ENCODE measurements at regions not wholly inside any gene's neighbourhood (a gene's known extent, or its start where the extent isn't known, plus 50 kb on each side); places are given as distances from the start of the nearest gene placed in this dataset.

DNA sequence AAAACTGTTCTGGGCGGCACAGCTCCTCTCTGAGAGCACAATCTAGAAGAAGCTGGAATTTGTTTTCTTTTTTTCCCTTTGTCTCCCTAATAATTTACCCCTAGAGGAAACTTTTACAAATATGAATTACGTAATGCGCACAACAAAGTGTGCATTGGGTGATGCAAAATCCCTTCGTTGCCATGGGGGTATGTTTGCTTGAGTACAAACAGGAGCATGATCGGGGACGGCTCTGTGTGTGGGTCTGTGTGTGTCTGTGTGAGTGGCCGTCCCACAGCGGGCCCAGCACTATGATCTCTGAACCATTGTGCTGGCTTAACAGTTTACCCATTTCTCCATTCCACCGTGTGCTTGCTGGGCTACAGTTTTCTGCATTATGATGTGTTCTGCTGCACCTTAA lies 278.2 kb downstream of the CDC5L start:
- H3K4me3 ChIP-seq (ENCODE audit: low read depth, low read length), result no peak overlapping the region
- no peak for TF ChIP-seq CTCF (IDR thresholded peaks at IDR 0.05; ENCODE audit: low read depth, low read length)

DNA sequence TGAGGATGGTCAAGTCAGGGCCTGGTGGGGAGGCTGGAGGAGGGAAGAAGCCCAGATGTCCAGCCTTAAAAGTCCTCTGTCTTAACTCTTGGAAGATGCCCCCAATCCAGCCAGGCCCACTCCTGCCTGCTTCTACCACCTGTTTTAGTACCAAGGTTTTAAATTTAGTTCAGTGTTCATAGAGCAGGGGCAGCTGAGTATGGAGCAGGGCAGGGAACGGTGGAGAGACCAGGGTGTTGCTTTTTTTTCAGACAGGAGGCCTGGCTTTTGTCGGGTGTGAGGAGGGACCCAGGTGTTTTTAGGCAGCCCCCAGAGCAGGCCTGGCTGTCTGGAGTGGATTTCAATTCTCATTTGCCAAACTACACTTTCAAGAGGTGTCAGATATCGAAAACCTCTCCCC lies 278.8 kb downstream of the CDC5L start:
- H3K4me3 ChIP-seq (ENCODE audit: low read depth, low read length), result no peak overlapping the region
- no peak for TF ChIP-seq CTCF (IDR thresholded peaks at IDR 0.05; ENCODE audit: low read depth, low read length)

GRCh38 chr6:44667226-44667625 lies 279.7 kb downstream of the CDC5L start:
- no peak for TF ChIP-seq CTCF (IDR thresholded peaks at IDR 0.05; ENCODE audit: low read depth, low read length)
- no peak overlapping the region for H3K4me3 ChIP-seq (ENCODE audit: low read depth, low read length)

- no peak overlapping the region for H3K4me3 ChIP-seq (ENCODE audit: low read depth, low read length)
Measured at GRCh38 chr6:44667668-44668390, 280.3 kb downstream of the CDC5L start.

GRCh38 chr6:44668391-44668930 lies 281.0 kb downstream of the CDC5L start:
- TF ChIP-seq CTCF (IDR thresholded peaks at IDR 0.05; ENCODE audit: low read depth, low read length), result no peak
- no peak overlapping the region for H3K4me3 ChIP-seq (ENCODE audit: low read depth, low read length)

More at GRCh38 chr6:44667668-44668390, 280.3 kb downstream of the CDC5L start:
- TF ChIP-seq CTCF (IDR thresholded peaks at IDR 0.05; ENCODE audit: low read depth, low read length), result no peak

- TF ChIP-seq CTCF (IDR thresholded peaks at IDR 0.05; ENCODE audit: low read depth, low read length), result no peak
- H3K4me3 ChIP-seq (ENCODE audit: low read depth, low read length), result no peak overlapping the region
Measured at GRCh38 chr6:44668976-44669934, 281.7 kb downstream of the CDC5L start.
